IMR-90 (cell line): ENCODE measurements at regions not wholly inside any gene's neighbourhood (a gene's known extent, or its start where the extent isn't known, plus 50 kb on each side); places are given as distances from the start of the nearest gene placed in this dataset.

Experiments
- ATAC-seq: fragments of 200-7000 bp; cut with Tn5 transposase; 2 replicates; pipeline ENCODE4 v1.9.1; 2020; ENCODE audit warnings: low read depth, mild to moderate bottlenecking, moderate library complexity
- BruUV-seq: library from RNA; stranded (reverse); fragments of 400-500 nt; replicated peaks from 2 replicates; lab custom pipeline; 2021; lab: Mats Ljungman, UMichigan
- CTCF ChIA-PET: fragments of 300-600 bp; formaldehyde crosslinking; extraction: SDS; loops from one replicate; lab custom pipeline; 2021; ENCODE audit warnings: antibody characterized with exemption; lab: Yijun Ruan, JAX
- POLR2A ChIA-PET: fragments of 300-600 bp; sonication (Branson Sonifier 250); formaldehyde crosslinking; loops from one replicate; lab custom pipeline; 2022; ENCODE audit warnings: antibody characterized with exemption; ENCODE audit not compliant: unreplicated experiment; lab: Charles Lee
- DNase-seq: peaks from one replicate; pipeline ENCODE4 v3.0.0; 2013
- H2AFZ ChIP-seq: replicated peaks from 2 replicates; pipeline ENCODE3; 2013; ENCODE audit warnings: low read length, mild to moderate bottlenecking; ENCODE audit not compliant: poor library complexity
- H2AK5ac ChIP-seq: 2 replicates; pipeline ENCODE4 v1.6.1; 2013; ENCODE audit warnings: low read depth, low read length, inconsistent platforms
- H2AK9ac ChIP-seq: replicated peaks from 2 replicates; pipeline ENCODE3; 2013; ENCODE audit warnings: mild to moderate bottlenecking, low read depth, low read length, moderate library complexity; ENCODE audit not compliant: poor library complexity
- H2BK120ac ChIP-seq: 2 replicates; pipeline ENCODE4 v1.6.1; 2013; ENCODE audit warnings: low read depth, low read length, inconsistent platforms
- H2BK15ac ChIP-seq: 3 replicates; pipeline ENCODE4 v1.6.1; 2013; ENCODE audit warnings: low read depth, low read length, inconsistent platforms
- H2BK20ac ChIP-seq: 2 replicates; pipeline ENCODE4 v1.6.1; 2013; ENCODE audit warnings: low read depth, mild to moderate bottlenecking, inconsistent platforms, low read length, moderate library complexity
- H2BK5ac ChIP-seq: 2 replicates; pipeline ENCODE4 v1.6.1; 2013; ENCODE audit warnings: mild to moderate bottlenecking, low read depth, low read length, inconsistent platforms; ENCODE audit not compliant: poor library complexity, severe bottlenecking
- H3K14ac ChIP-seq: replicated peaks from 2 replicates; pipeline ENCODE4 v1.6.1; 2013; ENCODE audit warnings: low read depth, low read length, inconsistent platforms
- H3K18ac ChIP-seq: 2 replicates; pipeline ENCODE4 v1.6.1; 2013; ENCODE audit warnings: low read depth, low read length, control low read depth
- H3K23ac ChIP-seq: 2 replicates; pipeline ENCODE4 v1.6.1; 2013; ENCODE audit warnings: low read depth, low read length, inconsistent platforms
- H3K27ac ChIP-seq: 2 replicates; pipeline ENCODE4 v1.5.1; 2013; ENCODE audit warnings: mild to moderate bottlenecking, control low read depth, low read length; ENCODE audit not compliant: insufficient read depth
- H3K27me3 ChIP-seq: 2 replicates; pipeline ENCODE4 v1.6.1; 2013; ENCODE audit warnings: low read length; ENCODE audit not compliant: control insufficient read depth, insufficient read depth
- H3K36me3 ChIP-seq: 2 replicates; pipeline ENCODE4 v1.6.1; 2013; ENCODE audit warnings: low read length, mixed read lengths; ENCODE audit not compliant: control insufficient read depth, insufficient read depth
- H3K4ac ChIP-seq: 2 replicates; pipeline ENCODE4 v1.6.1; 2013; ENCODE audit warnings: low read depth, low read length, inconsistent platforms
- H3K4me1 ChIP-seq: 2 replicates; pipeline ENCODE4 v1.6.1; 2013; ENCODE audit warnings: low read length, mixed read lengths; ENCODE audit not compliant: control insufficient read depth, insufficient read depth
- H3K4me2 ChIP-seq: 2 replicates; pipeline ENCODE4 v1.6.1; 2013; ENCODE audit warnings: low read depth, mild to moderate bottlenecking, control low read depth, low read length, moderate library complexity
- H3K4me3 ChIP-seq: 2 replicates; pipeline ENCODE4 v1.5.1; 2013; ENCODE audit warnings: low read depth, mild to moderate bottlenecking, control low read depth, low read length, moderate library complexity; ENCODE audit not compliant: insufficient read depth
- H3K56ac ChIP-seq: 2 replicates; pipeline ENCODE4 v1.6.1; 2013; ENCODE audit warnings: low read length, inconsistent platforms; ENCODE audit not compliant: insufficient read depth; ENCODE audit errors: extremely low read depth
- H3K79me1 ChIP-seq, 2 experiments: 2 replicates each; pipeline ENCODE4 v1.6.1; 2013; ENCODE audit warnings: low read length in 2 of 2, inconsistent platforms in 1 of 2, low read depth in 1 of 2
- H3K9ac ChIP-seq: 2 replicates; pipeline ENCODE4 v1.6.1; 2013; ENCODE audit warnings: low read depth, low read length, control low read depth
- H3K9me1 ChIP-seq: 2 replicates; pipeline ENCODE4 v1.6.1; 2013; ENCODE audit warnings: low read length, inconsistent platforms; ENCODE audit not compliant: insufficient read depth
- H3K9me3 ChIP-seq: 2 replicates; pipeline ENCODE4 v1.6.1; 2013; ENCODE audit warnings: low read length; ENCODE audit not compliant: control insufficient read depth, insufficient read depth
- H4K20me1 ChIP-seq: 2 replicates; pipeline ENCODE4 v1.6.1; 2013; ENCODE audit warnings: low read length, inconsistent platforms; ENCODE audit not compliant: insufficient read depth
- H4K5ac ChIP-seq: 2 replicates; pipeline ENCODE4 v1.6.1; 2013; ENCODE audit warnings: mild to moderate bottlenecking, low read depth, low read length, control low read depth
- H4K8ac ChIP-seq, 2 experiments: 2 replicates each; pipeline ENCODE4 v1.6.1; 2013; ENCODE audit warnings: low read depth in 2 of 2, low read length in 2 of 2, control low read depth in 1 of 2, inconsistent platforms in 1 of 2
- H4K91ac ChIP-seq: 2 replicates; pipeline ENCODE4 v1.6.1; 2013; ENCODE audit warnings: low read depth, low read length, inconsistent platforms; ENCODE audit not compliant: insufficient read depth
- BHLHE40 ChIP-seq: fragments of 150-350 bp; IDR thresholded peaks from 2 replicates; pipeline ENCODE4 v1.6.1; 2016; ENCODE audit warnings: mild to moderate bottlenecking, low read depth, low read length
- CTCF ChIP-seq: conservative IDR thresholded peaks from 2 replicates; pipeline ENCODE4 v1.5.1; 2012; ENCODE audit warnings: mild to moderate bottlenecking, low read depth, low read length, improper control_type of control experiment
- ELK1 ChIP-seq: fragments of 150-350 bp; IDR thresholded peaks from 2 replicates; pipeline ENCODE4 v1.6.1; 2016; ENCODE audit warnings: low read depth, mild to moderate bottlenecking, low read length, moderate library complexity, borderline replicate concordance
- FOS ChIP-seq: fragments of 150-350 bp; IDR thresholded peaks from 2 replicates; pipeline ENCODE4 v1.6.1; 2016; ENCODE audit warnings: low read depth, low read length
- MAFK ChIP-seq: IDR thresholded peaks from 2 replicates; pipeline ENCODE4 v1.6.1; 2012; ENCODE audit warnings: low read depth, low read length, improper control_type of control experiment
- SMC3 ChIP-seq: fragments of 150-350 bp; IDR thresholded peaks from 2 replicates; pipeline ENCODE4 v1.6.1; 2016; ENCODE audit warnings: low read depth, mild to moderate bottlenecking, antibody characterized with exemption, low read length, moderate library complexity
- WGBS, 2 experiments: methylation state at CpG; one replicate each; pipeline versions ENCODE4 v1.1.5 to v1.1.7; 2013; ENCODE audit warnings: missing lambda C conversion rate in 2 of 2; ENCODE audit not compliant: insufficient read length in 1 of 2; ENCODE audit errors: extremely low coverage in 2 of 2; 5-methylcytosine and 5-hydroxymethylcytosine counted together
- dilution Hi-C: fragments of 300-500 bp; cut with HindIII; formaldehyde crosslinking; loops from one replicate; pipeline ENCODE4 v1.14.3; 2018; ENCODE audit warnings: low sequenced_read_pairs; ENCODE audit not compliant: unreplicated experiment
- in situ Hi-C: fragments of 300-500 bp; cut with MboI; formaldehyde crosslinking; loops from 3 replicates; pipeline ENCODE4 v1.14.3; 2019; ENCODE audit warnings: low sequenced_read_pairs, inconsistent platforms, mixed read lengths
- intact Hi-C: fragments of 100-400 bp; cut with micrococcal nuclease; formaldehyde crosslinking; loops from 2 replicates; pipeline ENCODE4 v1.10.0; 2022

DNA sequence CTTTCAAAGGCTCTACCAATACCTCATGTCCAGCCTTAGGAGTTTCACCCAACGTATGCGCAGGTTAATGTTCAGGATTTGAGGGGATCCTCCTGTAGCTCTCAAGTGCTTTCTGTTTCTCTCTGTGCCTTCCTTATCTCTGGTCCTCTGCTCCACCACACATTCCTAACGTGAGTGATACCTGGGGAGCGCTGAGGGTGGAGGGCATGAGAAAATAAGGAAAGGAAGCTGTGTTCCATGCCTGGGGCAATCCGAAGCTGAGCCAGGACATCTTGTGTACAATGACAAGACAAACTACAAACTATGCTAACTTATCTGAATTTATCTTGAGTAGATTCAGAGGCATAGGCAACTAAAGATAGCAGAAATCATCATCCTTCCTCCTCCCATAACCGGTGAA lies 136.4 kb downstream of the SST start:
- Histone ChIP-seq H3K27me3 (no peaks in the 10 kb centered on the region; the same call in 1 of the 2 replicates), H2BK5ac (no peak overlapping the region), H2BK20ac (no peak overlapping the region), H2BK15ac (no peak overlapping the region), H3K4me2 (no peak overlapping the region), H3K9me3 (no peaks in the 10 kb centered on the region), H3K4me1 (no peaks in the 10 kb centered on the region), H4K20me1 (no peaks in the 10 kb centered on the region), H3K14ac (no peak overlapping the region), H4K5ac (no peak overlapping the region), H3K18ac (no peak overlapping the region), H3K4ac (no peak overlapping the region), H3K56ac (no peak overlapping the region), H4K91ac (no peak overlapping the region), H3K79me1 (no peaks in the 10 kb centered on the region), H4K8ac (no peak overlapping the region), H3K23ac (no peak overlapping the region), H3K9ac (no peak overlapping the region), H3K4me3 (no peak overlapping the region), H3K9me1 (no peaks in the 10 kb centered on the region), H2BK120ac (no peak overlapping the region), H2AK5ac (no peak overlapping the region), H3K27ac (no peak overlapping the region), H2AFZ (no peak overlapping the region), H3K36me3 (no peaks in the 10 kb centered on the region), H2AK9ac (no peak overlapping the region)
- POLR2A ChIA-PET: no interaction called here
- dilution Hi-C loops (no loop called here), in situ Hi-C loops (no loop called here), intact Hi-C loops (no loop called here)
- BruUV-seq: no TSS peak
- CTCF ChIA-PET: no interaction called here
- TF ChIP-seq SMC3: no peak
- TF ChIP-seq BHLHE40: no peak
- no peak for TF ChIP-seq ELK1
- no peak for TF ChIP-seq FOS
- TF ChIP-seq CTCF: no peak
- TF ChIP-seq MAFK: no peak
- no peak for ATAC-seq
- no CpG with 5 or more reads among the region's 6 CpGs for WGBS, 2 experiments
- no peak for DNase-seq
